ENCODE measurements at regions not wholly inside any gene's neighbourhood (a gene's known extent, or its start where the extent isn't known, plus 50 kb on each side); places are given as distances from the start of the nearest gene placed in this dataset.
"Not testable (repeated sequence)": the region's sequence is repeated elsewhere in the genome, so short reads cannot be mapped to it uniquely, and the experiment has no call there.

DNA sequence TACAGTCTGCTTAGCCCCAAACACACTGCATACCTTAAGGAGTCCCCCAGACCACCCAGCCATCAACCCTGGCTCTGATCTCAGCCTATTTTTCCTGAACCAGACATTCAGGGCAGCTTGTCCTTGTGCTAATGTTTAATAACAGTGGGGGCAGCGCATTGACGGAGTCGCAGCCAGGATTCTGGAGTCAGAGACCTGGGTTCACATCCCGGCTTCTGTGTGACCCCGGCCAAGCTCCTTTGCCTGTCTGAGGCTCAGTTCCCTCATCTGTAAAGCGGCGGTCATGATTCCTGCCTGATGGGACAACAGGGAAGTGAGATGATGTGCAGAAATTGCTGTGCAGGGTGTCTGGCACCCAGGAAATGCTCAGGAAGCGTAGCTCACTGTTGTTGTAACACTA is 63.1 kb downstream of the MATN1 start:
- no peak for FAIRE-seq

DNA sequence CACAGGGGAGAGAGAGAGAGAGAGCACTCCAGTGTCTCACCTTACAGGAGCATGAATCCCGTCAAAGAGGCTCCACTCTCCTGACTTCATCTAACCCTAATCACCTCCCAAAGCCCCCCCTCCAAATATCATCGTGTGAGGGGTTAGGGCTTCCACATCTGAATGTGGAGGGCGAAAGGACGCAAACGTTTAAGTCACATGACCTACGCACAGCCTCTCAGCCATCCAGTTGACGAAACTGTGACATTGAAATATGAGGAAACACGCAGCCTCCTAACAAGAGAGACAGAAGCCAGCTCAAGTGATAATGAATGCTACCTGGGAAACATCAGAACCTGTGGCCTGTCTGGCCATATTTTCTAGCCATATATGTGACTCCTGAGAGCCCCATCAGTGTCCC is 63.7 kb downstream of the MATN1 start:
- FAIRE-seq (no peak), DNase-seq (ENCODE audit: low spot score in 2 of 2) (no peak)

More for the DNA sequence above, 63.1 kb downstream of the MATN1 start:
- no peak for DNase-seq (ENCODE audit: low spot score in 2 of 2)

DNA sequence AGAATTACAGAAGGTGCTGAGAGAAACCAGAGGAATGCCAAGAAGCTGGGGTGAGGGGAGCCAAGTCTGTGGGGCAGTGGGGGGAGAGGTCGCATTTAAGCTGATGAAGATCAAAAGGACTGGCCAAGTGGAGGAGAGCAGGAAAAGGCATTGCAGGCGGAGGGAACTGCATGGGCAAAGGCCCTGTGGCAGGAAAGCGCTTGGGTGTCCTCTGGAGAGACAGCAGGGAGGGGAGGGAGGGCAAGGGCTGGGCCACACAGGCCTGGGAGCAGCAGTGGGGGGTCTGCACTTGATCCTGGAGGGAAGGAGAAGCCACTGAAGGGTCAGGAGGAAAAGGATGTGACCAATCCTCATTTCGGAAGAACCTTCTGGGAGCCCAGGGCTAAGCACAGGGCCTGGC is 65.0 kb downstream of the MATN1 start:
- FAIRE-seq; DNase-seq (ENCODE audit: low spot score in 2 of 2): not testable (repeated sequence)

DNA sequence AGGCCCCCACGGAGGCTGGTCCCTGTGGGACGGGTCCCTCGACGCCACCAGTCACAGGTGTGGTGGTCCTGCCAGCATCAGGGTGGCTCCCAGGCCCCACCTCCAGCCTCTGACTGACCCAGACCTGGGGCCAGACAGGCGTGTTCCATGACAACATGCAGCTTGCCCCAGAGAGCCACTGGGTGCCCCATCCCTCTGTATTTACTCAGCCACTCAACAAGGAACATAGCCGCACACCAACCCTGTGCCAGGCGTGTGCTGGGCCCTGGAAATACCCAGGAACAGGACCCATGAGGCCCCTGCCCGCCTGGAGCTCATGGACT is 65.4 kb downstream of the MATN1 start:
- FAIRE-seq (no peak), DNase-seq (ENCODE audit: low spot score in 2 of 2) (no peak)

DNA sequence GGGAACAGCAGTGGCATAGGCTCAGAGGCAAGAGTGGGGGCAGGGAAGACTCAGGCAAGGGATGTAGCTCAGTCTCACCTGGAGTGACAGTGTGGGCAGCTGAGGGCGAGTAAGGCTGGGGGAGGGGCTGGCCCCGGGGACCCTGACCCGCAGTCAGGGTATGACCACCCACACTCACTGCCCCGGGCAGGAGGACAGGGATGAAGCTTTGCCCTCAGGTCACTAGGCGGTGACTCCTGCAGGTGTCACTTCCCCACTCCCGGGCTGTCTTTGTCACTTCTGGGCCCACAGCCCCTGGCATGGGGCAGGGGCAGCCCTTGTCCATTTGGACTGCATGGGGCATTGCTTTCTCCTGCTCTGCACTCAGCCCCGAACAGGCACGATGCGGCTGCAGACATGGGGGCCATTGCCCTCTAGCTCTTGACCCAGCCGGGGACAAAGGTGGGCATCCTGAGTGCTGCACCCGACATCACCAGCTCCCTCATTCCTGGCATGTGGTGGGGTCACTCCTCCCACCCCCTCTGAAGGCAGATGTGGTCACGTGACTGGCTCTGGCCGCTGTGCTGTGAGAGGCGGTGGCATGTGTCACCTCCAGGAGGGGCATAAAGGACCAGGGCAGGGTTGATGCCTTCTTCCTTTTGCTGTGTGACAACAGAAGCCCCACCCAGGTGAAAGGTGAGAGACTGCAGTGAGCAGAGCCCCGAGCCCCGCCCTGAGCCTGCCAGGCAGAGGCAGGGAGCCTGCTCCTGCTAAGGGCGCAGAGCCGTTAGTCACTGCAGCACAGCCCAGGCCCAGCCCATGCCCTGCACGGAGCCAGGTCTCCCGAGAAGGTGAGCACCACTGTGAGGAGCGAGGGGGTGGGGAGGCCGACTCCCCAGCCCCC is 66.0 kb downstream of the MATN1 start:
- DNase-seq (ENCODE audit: low spot score in 2 of 2) (no peak), FAIRE-seq (no peak)

DNA sequence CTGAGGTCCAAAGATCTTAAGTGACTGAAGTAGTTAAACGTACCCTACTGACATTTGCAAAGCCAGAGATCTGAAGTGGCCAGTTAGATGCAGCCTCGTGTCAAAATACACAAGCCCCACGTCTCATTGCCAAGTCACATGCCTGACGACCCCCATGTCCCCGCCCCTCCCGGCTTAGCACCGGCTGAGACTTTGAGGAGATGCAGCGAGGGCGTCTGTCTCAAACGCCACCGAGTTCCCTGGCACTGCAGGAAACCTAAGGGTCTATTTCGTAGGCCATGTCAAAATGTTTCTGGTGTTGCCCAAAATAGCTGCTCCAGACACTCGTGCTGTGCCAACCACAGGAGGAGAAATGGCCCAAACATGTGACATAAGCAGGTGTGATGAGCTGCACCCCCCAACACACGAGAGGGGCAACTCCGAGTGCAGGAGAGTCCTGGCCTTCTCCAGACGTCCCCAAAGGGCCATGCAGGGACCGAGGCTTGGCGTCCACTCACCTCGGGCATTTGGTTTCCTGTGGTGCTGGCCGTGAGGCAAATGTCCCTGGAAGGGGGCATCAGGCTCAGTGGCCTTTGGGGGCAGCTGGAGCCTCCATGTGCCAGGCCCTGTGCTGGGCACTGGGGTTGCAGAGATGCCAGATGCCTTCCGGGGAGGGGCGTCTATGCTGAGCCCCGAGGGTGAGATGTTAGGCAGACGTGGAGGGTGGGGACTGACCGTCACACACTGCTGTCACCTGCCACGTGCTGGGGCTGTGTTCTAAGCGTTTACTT is 67.0 kb downstream of the MATN1 start:
- FAIRE-seq (no peak), DNase-seq (ENCODE audit: low spot score in 2 of 2) (no peak)

DNA sequence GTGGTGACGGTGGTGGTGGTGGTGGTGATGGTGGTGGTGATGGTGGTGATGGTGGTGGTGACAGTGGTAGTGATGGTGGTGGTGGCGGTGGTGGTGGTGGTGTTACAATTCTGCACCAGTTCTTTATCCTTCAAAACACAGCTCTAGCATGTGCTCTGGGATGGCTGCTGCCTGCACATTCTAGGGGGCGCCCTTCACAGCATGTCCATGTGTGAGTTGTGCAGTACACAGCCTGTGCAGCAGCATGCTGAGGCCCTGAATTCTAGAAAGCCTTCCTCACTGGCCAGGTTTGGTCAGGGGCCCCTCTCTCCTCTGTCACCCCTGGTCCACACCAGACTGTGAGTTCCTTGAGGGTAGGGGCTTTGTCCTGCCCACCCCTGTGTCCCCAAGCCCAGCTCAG is 67.7 kb downstream of the MATN1 start:
- FAIRE-seq (no peak), DNase-seq (ENCODE audit: low spot score in 2 of 2) (no peak)

DNA sequence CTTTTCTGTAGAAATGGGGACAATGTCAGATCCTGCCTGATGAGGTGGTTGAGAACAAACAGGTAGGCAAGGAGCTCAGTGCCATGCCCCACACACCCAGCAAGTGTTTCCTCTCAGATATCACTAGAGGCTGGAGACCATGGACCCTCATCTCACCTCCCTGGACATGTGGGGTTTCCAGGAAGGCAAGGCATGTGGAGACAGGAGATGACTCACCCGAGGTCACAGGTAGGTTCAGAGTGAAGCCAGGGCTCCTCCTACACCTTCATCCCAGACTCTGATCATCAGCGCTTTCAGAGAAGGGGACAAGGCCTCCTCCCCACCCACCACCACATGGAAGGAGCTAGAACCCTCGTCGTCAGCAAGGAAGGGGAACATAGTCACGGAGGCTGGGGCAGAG is 69.2 kb downstream of the MATN1 start:
- DNase-seq (ENCODE audit: low spot score in 2 of 2) (no peak), FAIRE-seq (no peak)

DNA sequence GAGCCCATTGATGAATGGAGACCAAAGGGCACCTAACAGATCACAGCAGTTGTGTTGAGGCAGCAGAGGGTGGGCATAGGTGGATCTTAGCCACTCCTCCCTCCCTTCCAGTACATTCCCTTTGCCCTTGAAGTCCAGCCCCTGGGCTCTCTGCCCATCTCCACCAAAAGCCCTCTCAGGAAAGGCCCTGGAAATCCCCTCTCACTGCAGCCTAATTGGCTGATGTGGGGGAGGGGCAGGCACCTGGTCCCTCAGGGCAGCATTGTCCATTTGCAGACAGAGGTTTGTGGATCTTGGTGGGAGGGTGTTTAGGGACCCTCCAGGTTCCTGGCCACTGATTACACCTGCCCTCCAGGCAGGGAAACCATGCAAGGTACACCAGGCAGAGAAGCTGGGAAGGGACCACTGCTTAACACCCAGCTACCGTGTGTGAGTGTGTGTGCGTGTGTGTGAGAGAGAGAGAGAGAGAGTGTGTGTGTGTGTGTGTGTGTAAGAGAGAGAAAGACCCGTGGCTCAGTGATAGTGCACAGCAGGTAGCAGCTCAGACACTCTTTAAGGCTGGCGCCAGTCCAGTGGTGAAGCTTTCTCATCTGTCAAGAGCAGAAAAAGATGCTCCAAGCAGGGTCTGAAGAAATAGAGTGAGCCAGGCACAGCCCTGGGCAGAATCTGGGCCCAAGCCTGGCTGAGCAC is 71.1 kb downstream of the MATN1 start:
- FAIRE-seq: no peak
- DNase-seq (ENCODE audit: low spot score in 2 of 2): no peak

DNA sequence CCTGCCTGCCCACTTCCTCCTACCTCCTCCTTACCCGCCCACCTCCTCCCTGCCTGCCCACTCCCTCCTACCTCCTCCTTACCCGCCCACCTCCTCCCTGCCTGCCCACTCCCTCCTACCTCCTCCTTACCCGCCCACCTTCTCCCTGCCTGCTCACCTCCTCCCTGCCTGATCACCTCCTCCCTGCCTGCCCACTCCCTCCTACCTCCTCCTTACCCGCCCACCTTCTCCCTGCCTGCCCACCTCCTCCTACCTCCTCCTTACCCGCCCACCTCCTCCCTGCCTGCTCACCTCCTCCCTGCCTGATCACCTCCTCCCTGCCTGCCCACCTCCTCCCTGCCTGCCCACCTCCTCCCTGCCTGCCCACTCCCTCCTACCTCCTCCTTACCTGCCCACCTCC is 72.0 kb downstream of the MATN1 start:
- not testable (repeated sequence) for FAIRE-seq

DNA sequence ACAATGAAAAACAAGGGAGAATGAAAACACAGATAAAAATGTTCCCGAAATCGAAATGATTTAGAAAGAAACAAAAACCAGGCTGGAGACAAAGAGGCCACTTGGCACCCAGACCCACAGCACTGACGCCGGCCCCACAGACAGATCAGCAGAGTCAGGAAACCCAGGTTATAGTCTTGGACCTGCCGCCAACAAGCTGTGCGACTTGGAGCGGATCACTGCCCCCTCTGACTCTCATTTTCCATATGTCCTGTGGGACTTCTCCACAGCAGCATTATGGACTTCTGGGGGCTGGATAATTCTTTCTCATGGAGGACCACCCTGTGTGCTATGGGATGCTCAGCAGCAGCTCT is 72.4 kb downstream of the MATN1 start:
- FAIRE-seq: no peak
- DNase-seq (ENCODE audit: low spot score in 2 of 2): no peak

More for the DNA sequence above, 72.0 kb downstream of the MATN1 start:
- DNase-seq (ENCODE audit: low spot score in 2 of 2): not testable (repeated sequence)

DNA sequence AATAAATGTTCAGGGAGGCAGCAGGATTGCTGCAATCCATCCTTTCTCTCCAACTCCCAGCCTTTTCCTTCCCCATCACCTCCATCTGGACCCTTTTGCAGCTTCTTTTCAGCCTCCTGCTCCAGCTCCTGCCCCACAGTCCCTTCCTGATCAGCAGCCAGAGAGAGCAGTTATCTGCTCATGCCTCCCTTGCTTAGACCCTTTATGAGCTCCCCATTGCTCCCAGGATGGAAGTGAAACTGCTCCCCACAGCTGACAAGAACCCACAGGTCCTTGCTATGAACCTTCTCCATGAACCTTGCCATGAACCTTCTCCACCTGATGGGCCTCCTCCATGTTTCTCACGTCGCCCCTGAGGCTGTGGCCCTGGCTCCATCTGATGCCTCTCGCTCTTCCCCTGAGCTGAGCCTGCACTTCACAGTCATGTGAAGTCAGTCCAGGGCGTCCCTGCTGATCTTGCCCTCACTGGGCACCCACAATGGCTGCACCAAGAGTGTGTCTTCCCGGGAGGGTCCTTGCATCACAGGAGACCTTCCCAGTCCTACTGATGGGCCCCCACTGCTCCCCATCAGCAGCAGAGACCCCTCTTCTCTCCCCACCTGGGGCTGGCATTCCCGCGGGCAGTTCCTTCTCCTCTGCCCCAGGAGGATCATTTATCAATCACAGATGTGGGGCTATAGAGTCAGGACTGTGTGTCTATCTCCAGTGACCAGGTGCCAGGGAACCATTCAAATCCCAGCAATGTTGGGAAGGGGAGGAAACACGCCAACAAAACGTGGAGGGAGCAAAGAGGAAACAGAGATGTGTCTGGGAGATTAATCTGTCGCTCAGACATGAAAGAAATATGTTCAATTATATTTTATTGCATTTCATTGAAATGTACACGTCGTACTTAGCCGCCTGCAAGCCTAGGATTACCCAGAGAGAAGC is 73.1 kb downstream of the MATN1 start:
- DNase-seq (ENCODE audit: low spot score in 2 of 2) (no peak), FAIRE-seq (no peak)

DNA sequence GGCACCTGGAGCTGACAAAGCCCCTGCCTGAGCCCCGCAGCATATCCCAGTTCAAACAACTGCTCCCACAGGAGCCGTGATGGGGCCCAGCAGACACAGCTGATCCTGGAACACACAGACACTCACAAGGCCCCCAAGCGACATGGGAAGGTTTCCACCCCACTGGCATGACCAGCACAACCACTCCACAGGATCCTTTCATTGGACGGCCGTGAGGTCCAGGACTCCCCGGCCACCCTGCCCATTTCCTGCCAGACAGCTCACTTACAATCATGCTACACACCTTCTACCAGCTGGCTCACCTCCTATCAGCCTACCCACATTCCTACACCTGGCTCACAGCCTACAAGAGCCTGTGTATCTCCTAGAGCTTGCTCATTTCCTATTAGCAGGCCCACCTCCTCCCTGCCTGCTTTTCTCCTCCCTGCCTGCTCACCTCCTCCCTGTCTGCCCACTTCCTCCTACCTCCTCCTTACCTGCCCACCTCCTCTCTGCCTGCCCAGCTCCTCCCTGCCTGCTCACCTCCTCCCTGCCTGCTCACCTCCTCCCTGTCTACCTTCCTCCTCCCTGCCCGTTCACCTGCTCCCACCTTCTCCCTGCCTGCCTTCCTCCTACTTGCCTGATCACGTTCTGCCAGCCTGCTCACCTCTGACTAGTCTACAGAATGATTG is 73.9 kb downstream of the MATN1 start:
- no peak for DNase-seq (ENCODE audit: low spot score in 2 of 2)
- FAIRE-seq: no peak

DNA sequence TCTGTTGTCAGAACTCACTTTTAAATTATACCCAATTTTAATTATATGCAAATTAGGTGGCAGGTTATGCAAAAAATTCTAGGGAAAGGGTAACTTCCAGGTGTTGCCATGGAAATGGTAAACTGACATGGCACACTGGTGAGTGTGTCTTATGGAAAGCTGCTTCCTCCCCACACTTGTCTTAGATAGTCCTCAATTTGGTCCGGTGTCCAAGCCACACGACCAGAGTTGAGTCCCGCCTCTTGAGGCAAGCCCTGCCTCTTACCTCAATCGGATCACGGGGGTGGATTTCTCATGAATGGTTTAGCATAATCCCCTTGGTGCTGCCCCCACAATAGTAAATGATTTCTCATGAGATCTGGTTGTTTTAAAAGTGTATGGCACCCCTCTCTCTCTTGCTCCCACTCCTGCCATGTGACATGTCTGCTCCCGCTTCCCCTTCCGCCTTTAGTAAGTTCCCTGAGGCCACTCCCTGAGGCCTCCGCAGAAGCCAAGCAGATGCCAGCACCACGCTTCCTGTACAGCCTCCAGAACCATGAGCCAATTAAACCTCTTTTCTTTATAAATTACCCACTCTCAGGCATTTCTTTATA is 74.9 kb downstream of the MATN1 start:
- no peak for DNase-seq (ENCODE audit: low spot score in 2 of 2)
- no peak for FAIRE-seq

DNA sequence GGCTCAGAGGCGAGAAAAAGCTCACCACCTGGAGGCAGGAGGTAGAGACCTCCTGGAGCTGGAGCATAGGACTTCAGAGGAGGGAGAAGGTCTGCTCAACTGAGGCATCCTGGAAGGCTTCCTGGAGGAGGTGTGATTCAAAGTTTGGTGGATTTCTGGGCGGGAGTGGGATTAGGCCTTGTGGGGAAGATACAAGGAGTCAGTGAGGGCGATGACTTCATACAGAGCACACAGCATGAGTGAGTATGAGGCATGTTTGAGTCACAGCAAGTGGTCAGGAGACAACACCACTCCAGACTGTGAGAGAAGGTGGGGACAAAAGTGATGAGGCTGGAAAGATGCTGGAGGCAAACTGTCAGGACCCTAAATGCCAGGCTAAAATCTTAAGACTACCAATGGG is 77.6 kb downstream of the MATN1 start:
- DNase-seq (ENCODE audit: low spot score in 2 of 2): no peak

DNA sequence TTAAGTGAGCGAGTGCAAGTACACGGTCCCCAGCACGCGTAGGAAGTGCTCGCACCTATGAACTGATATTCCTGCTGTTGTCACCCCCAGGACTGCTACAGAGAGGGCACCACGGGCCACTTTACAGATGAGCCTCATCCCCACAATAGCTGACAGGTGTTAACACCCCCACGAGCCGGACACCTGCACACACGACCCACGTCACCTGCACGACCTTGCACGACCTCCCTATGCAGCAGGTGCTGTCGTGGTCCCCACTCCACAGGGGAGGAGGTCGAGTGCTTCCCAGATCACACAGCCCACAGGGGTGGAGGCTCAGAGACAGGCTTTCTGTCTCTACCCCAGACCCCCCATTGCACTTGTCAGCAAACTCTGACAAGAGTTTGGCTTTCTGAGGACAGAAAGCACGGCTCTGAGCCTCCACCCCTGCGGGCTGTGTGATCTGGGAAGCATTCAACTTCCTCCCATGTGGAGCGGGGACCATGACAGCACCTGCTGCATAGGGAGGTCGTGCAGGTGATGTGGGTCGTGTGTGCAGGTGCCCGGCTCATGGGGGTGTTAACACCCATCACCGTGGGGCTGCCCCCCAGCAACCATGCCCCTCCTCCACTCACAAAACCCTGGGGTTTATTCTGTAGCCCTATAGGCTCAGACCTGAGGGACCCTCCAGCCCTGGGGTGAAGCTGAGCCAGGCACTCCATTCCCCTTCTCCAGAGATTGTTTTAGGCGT is 80.8 kb downstream of the MATN1 start:
- no peak for FAIRE-seq
- no peak for DNase-seq (ENCODE audit: low spot score in 2 of 2)

More for the DNA sequence above, 77.6 kb downstream of the MATN1 start:
- FAIRE-seq: no peak

DNA sequence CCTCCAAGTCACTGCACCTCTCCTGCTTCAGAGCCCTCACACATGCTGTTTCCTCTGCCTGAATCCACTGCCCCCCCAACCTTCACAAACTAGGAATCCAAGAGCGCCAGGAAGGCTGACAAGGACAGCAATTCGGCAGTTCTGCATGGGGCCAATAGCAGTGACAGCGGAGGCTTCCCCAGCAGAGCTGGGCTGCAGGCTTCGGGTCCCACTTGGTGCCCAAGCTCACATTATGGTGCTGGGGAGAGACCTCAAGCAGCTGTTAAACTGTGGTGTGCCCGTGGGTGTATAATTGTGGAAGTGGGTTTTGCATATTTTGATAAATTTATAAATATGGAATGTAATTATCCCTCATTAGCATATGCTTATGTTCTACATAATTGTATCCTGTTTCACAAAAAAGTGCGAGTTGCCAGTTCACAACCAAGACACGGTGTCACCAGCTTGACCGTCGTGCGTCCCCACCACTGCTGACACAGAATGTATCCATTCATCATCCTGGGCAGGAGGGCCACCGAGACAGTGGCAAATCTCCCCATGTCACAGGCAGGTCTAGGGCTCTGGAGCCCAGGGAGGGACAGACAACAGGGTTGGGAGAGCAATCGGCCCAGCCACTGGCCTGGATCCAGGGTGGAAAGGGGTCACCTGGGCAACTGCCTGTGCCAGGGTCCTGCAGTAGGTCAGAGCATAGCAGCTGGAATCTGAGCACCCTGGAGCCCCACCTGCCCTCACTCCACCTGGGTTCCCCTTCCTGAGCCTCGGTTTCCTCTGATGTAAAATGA is 81.6 kb downstream of the MATN1 start:
- FAIRE-seq (no peak), DNase-seq (ENCODE audit: low spot score in 2 of 2) (no peak)

DNA sequence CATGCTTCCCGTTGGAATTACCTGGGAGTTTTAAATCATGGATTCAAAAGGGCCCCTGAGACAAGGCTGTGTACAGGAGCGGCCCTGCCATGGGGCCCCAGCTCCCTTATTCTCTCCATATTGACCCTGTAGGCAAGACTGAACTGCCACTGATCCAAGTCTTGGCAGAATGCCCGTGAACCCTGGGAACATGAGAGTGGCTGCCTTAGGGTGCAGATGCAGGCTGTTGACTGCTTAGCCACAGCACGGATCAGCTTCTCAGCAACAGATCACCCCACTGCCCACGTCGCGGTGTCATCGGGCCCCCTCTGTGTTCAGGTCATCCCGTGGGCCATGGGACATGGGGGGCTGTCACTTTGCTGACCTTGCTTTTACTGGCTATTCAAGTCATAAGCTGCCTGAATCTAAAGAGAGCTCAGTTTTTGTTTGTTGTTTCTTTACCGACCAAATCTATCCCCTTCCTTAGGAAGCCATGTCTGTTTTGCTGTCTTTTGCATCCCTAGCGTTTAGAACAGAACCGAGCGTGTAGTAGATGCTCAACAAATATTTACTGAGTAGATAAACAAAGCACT is 83.4 kb downstream of the MATN1 start:
- no peak for DNase-seq (ENCODE audit: low spot score in 2 of 2)
- no peak for FAIRE-seq

Data from frontal cortex (tissue), 3 donors.